Upper lobe of left lung (tissue), 6 donors: ENCODE measurements at regions not wholly inside any gene's neighbourhood (a gene's known extent, or its start where the extent isn't known, plus 50 kb on each side); places are given as distances from the start of the nearest gene placed in this dataset.
"Not testable (repeated sequence)": the region's sequence is repeated elsewhere in the genome, so short reads cannot be mapped to it uniquely, and the experiment has no call there.

ENCODE experiments used
- ATAC-seq, 2 donors: fragments of 200-7000 bp; cut with Tn5 transposase; one replicate each; pipeline ENCODE4 v1.9.1; 2022; ENCODE audit warnings: mild to moderate bottlenecking in 2 of 2, moderate library complexity in 2 of 2; ENCODE audit not compliant: low FRiP score in 2 of 2
- DNase-seq, 2 donors: peaks; one replicate each; pipeline ENCODE4 v3.0.0-alpha.2; 2019 to 2020
- H3K27ac ChIP-seq, 4 donors: fragments of 200-600 bp; sonication (generic); one replicate each; pipeline ENCODE4 v1.5.1; 2016 to 2019
- H3K27me3 ChIP-seq, 4 donors: fragments of 200-600 bp; sonication (generic); one replicate each; pipeline ENCODE4 v1.5.1; 2017 to 2019
- H3K36me3 ChIP-seq, 4 donors: fragments of 200-600 bp; sonication (generic); one replicate each; pipeline ENCODE4 v1.5.1; 2016 to 2019
- H3K4me1 ChIP-seq, 4 donors: fragments of 200-600 bp; sonication (generic); one replicate each; pipeline ENCODE4 v1.5.1; 2018 to 2019
- H3K4me3 ChIP-seq, 4 donors: fragments of 200-600 bp; sonication (generic); one replicate each; pipeline ENCODE4 v1.5.1; 2017 to 2019; ENCODE audit warnings: mild to moderate bottlenecking in 2 of 4, moderate library complexity in 1 of 4
- H3K9me3 ChIP-seq, 4 donors: fragments of 200-600 bp; sonication (generic); one replicate each; pipeline ENCODE4 v1.5.1; 2018 to 2019
- CTCF ChIP-seq, 6 experiments: fragments of 450-650 bp in 4 of 6; fragments of 200-600 bp in 2 of 6; sonication (generic) in 2 of 6; IDR thresholded peaks; one replicate each; pipeline ENCODE4 v1.5.1; 2016 to 2019; ENCODE audit warnings: antibody characterized with exemption in 6 of 6
- EP300 ChIP-seq, 4 donors: sonication (generic); formaldehyde crosslinking; IDR thresholded peaks; one replicate each; pipeline ENCODE4 v1.5.1; 2017; ENCODE audit warnings: antibody characterized with exemption in 4 of 4, control low read depth in 2 of 4
- POLR2A ChIP-seq, 4 donors: fragments of 450-650 bp; IDR thresholded peaks; one replicate each; pipeline ENCODE4 v1.5.1; 2016 to 2017; ENCODE audit warnings: antibody characterized with exemption in 4 of 4, mild to moderate bottlenecking in 2 of 4
- POLR2AphosphoS5 ChIP-seq, 2 donors: sonication (generic); formaldehyde crosslinking; IDR thresholded peaks; one replicate each; pipeline ENCODE4 v1.5.1; 2017; ENCODE audit warnings: antibody characterized with exemption in 2 of 2
- WGBS, 2 donors: methylation state at CpG; one replicate each; pipeline ENCODE4 v1.1.5; 2017 to 2018; 5-methylcytosine and 5-hydroxymethylcytosine counted together
- donor health status: DM: no; HTN: no; CAD: no; lungs with moderate emphysema.
- donor health status: DM: no; HTN: yes; CAD: no; lungs with severe emphysema.

- peaks cover 0 to 4% (median 0%) of the 10 kb centered on the region in 4 donors for H3K4me1 ChIP-seq
- ATAC-seq (no peak), DNase-seq (no peak)
- no peak overlapping the region for H3K4me3 ChIP-seq
- 56 to 67% methylated on average over 10 of the region's 10 CpGs for WGBS, 2 donors
- H3K27me3 ChIP-seq, result no peaks in the 10 kb centered on the region
- H3K36me3 ChIP-seq, result no peaks in the 10 kb centered on the region
- H3K9me3 ChIP-seq, result no peaks in the 10 kb centered on the region
- TF ChIP-seq POLR2AphosphoS5 (IDR thresholded peaks at IDR 0.05) (no peak), POLR2A (IDR thresholded peaks at IDR 0.05) (no peak), CTCF (IDR thresholded peaks at IDR 0.05) (no peak), EP300 (IDR thresholded peaks at IDR 0.05) (no peak)
- H3K27ac ChIP-seq, result no peak overlapping the region
Measured at GRCh38 chr17:70327723-70328122, 158.4 kb downstream of the KCNJ2 start.

- Histone ChIP-seq H3K27me3 (no peaks in the 10 kb centered on the region), H3K27ac (no peak overlapping the region), H3K36me3 (no peaks in the 10 kb centered on the region), H3K9me3 (no peaks in the 10 kb centered on the region), H3K4me1 (no peaks in the 10 kb centered on the region), H3K4me3 (no peak overlapping the region)
- no peak for TF ChIP-seq POLR2A (IDR thresholded peaks at IDR 0.05)
- TF ChIP-seq POLR2AphosphoS5 (IDR thresholded peaks at IDR 0.05), result no peak
- no peak for TF ChIP-seq CTCF (IDR thresholded peaks at IDR 0.05)
- no peak for TF ChIP-seq EP300 (IDR thresholded peaks at IDR 0.05)
- no peak for ATAC-seq
- no peak for DNase-seq
- 91 to 100% methylated on average over 2 of the region's 2 CpGs for WGBS, 2 donors
Measured at GRCh38 chr17:70329721-70330120, 160.4 kb downstream of the KCNJ2 start.

- WGBS, 2 donors, result 100% methylated on average over 1 of the region's 1 CpG
- not testable (repeated sequence) for H3K9me3 ChIP-seq, H3K27me3 ChIP-seq, H3K4me3 ChIP-seq, H3K4me1 ChIP-seq, H3K36me3 ChIP-seq, DNase-seq, ATAC-seq, H3K27ac ChIP-seq
Measured at GRCh38 chr17:70331066-70331465, 161.7 kb downstream of the KCNJ2 start.

GRCh38 chr17:70332356-70333210 lies 163.3 kb downstream of the KCNJ2 start:
- no peak for DNase-seq
- no peak for TF ChIP-seq EP300 (IDR thresholded peaks at IDR 0.05)
- TF ChIP-seq POLR2A (IDR thresholded peaks at IDR 0.05), result no peak
- TF ChIP-seq POLR2AphosphoS5 (IDR thresholded peaks at IDR 0.05), result no peak
- no peak for TF ChIP-seq CTCF (IDR thresholded peaks at IDR 0.05)
- Histone ChIP-seq H3K4me1 (no peaks in the 10 kb centered on the region), H3K27me3 (no peaks in the 10 kb centered on the region), H3K9me3 (no peaks in the 10 kb centered on the region), H3K36me3 (no peaks in the 10 kb centered on the region), H3K4me3 (no peak overlapping the region), H3K27ac (no peak overlapping the region)
- no peak for ATAC-seq
- 74 to 79% methylated on average over 6 of the region's 6 CpGs for WGBS, 2 donors

- H3K27me3 ChIP-seq, result no peaks in the 10 kb centered on the region
- DNase-seq, result no peak
- no peaks in the 10 kb centered on the region for H3K9me3 ChIP-seq
- H3K36me3 ChIP-seq, result no peaks in the 10 kb centered on the region
- no peaks in the 10 kb centered on the region for H3K4me1 ChIP-seq
- no peak overlapping the region for H3K27ac ChIP-seq
- H3K4me3 ChIP-seq, result no peak overlapping the region
- TF ChIP-seq POLR2AphosphoS5 (IDR thresholded peaks at IDR 0.05) (no peak), POLR2A (IDR thresholded peaks at IDR 0.05) (no peak), CTCF (IDR thresholded peaks at IDR 0.05) (no peak), EP300 (IDR thresholded peaks at IDR 0.05) (no peak)
- WGBS, 2 donors, result 84 to 87% methylated on average over 2 of the region's 2 CpGs
- no peak for ATAC-seq
Measured at GRCh38 chr17:70336411-70336810, 167.1 kb downstream of the KCNJ2 start.
